C4-2B (cell line): ENCODE measurements at regions not wholly inside any gene's neighbourhood (a gene's known extent, or its start where the extent isn't known, plus 50 kb on each side); places are given as distances from the start of the nearest gene placed in this dataset.

Source experiments
- ZFX ChIP-seq: fragments of 450-650 bp; IDR thresholded peaks from 2 replicates; pipeline ENCODE4 v1.6.1; 2017
- TF ChIP-seq, protein P1 (sequence below): fragments of 450-650 bp; conservative IDR thresholded peaks from 2 replicates; pipeline ENCODE4 v1.5.1; 2017; ENCODE audit warnings: mild to moderate bottlenecking

- TF ChIP-seq, protein P1, sequence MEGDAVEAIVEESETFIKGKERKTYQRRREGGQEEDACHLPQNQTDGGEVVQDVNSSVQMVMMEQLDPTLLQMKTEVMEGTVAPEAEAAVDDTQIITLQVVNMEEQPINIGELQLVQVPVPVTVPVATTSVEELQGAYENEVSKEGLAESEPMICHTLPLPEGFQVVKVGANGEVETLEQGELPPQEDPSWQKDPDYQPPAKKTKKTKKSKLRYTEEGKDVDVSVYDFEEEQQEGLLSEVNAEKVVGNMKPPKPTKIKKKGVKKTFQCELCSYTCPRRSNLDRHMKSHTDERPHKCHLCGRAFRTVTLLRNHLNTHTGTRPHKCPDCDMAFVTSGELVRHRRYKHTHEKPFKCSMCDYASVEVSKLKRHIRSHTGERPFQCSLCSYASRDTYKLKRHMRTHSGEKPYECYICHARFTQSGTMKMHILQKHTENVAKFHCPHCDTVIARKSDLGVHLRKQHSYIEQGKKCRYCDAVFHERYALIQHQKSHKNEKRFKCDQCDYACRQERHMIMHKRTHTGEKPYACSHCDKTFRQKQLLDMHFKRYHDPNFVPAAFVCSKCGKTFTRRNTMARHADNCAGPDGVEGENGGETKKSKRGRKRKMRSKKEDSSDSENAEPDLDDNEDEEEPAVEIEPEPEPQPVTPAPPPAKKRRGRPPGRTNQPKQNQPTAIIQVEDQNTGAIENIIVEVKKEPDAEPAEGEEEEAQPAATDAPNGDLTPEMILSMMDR, result no peak
- no peak for TF ChIP-seq ZFX
Measured at GRCh38 chr6:155654474-155654873, 198.8 kb upstream of the NOX3 start.
